AG10803 (cell line): ENCODE measurements at regions not wholly inside any gene's neighbourhood (a gene's known extent, or its start where the extent isn't known, plus 50 kb on each side); places are given as distances from the start of the nearest gene placed in this dataset.

ENCODE experiments used
- DNase-seq: peaks from one replicate; pipeline ENCODE4 v3.0.0; 2010; ENCODE audit warnings: low read depth
- H3K4me3 ChIP-seq: 2 replicates; pipeline ENCODE4 v1.5.1; 2011; ENCODE audit warnings: mild to moderate bottlenecking, low read length, control low read depth
- TF ChIP-seq, protein P1 (sequence below): conservative IDR thresholded peaks from 2 replicates; pipeline ENCODE4 v1.5.1; 2011; ENCODE audit warnings: mild to moderate bottlenecking, low read length, control low read depth, inconsistent platforms

DNA sequence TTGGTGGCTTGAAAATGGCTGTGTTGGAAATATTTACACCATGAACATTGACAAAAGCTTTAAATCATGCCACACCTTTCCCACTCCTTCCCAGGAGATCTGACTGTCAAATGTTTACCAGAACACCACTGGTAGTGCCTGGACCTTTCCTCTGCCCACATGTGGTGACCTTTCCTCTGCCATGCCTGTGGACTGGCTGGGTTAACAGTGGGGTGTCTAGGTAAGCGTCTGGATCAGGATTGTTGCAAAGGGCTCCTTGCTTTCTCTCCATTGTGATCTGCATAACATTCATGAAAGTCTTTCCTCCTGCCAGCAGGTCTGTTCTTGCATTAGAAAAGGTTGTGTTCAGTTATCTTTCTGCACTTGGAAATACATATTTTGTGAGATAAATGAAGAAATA, 572.7 kb downstream of the DHX35 start:
- no peak for DNase-seq
- TF ChIP-seq, protein P1, sequence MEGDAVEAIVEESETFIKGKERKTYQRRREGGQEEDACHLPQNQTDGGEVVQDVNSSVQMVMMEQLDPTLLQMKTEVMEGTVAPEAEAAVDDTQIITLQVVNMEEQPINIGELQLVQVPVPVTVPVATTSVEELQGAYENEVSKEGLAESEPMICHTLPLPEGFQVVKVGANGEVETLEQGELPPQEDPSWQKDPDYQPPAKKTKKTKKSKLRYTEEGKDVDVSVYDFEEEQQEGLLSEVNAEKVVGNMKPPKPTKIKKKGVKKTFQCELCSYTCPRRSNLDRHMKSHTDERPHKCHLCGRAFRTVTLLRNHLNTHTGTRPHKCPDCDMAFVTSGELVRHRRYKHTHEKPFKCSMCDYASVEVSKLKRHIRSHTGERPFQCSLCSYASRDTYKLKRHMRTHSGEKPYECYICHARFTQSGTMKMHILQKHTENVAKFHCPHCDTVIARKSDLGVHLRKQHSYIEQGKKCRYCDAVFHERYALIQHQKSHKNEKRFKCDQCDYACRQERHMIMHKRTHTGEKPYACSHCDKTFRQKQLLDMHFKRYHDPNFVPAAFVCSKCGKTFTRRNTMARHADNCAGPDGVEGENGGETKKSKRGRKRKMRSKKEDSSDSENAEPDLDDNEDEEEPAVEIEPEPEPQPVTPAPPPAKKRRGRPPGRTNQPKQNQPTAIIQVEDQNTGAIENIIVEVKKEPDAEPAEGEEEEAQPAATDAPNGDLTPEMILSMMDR = no peak
- no peak overlapping the region for H3K4me3 ChIP-seq

DNA sequence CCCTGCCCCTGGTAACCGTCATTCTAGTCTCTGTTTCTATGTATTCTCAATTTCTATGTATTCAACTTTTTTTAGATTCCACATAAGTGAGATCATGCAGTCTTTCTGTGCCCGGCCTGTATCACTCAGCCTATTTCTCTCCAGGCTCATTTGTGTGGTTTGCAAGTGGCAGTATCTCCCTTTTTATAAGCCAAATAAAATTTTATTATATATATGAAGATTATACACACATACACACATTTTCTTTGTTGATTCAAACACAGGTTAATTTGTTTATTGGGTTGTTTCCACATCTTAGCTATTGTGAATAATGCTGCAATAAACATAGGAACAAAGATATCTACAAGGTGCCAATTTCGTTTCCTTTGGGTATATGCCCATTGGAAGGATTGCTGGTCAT, 571.7 kb downstream of the DHX35 start:
- no peak for DNase-seq
- no peak overlapping the region for H3K4me3 ChIP-seq
- TF ChIP-seq, protein P1 = no peak

DNA sequence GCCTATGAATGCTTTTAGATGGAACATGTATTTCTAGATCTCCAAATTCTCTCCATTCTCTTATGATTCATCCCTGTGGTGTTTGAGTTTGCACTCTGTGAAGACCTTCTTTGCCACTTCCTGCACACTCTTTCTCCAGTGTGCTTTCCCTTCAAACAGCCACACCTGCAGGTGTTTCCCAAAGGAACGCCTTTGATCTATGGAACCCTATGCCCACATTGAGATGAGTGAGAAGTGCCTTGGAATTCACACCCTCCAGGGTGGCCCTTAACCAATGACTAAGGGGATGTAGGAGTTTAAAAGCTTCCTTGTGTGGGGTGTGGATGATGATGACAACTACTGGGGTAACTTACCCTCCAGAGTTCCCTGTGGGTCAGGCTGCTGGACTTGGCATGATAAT, 570.1 kb downstream of the DHX35 start:
- TF ChIP-seq, protein P1 = no peak
- no peak overlapping the region for H3K4me3 ChIP-seq
- DNase-seq = no peak

DNA sequence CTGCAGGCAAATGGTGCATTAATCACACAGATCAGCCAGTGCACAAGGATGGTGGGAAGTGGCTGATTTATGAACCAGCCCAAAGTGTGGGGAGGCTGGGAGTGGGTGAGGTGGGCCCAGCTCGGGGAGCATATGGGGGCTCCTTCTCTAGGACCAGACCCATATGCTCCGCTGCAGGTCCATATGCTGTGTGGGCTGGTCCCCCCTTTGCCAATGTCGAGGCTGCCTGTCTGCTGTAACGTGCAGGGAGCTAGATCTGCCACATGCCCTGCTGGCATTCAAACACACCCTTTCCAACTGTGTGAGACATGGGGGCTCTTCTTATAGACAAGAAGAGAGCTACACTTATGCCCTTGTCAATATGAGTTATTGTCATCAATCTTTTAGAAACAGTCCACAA, 566.3 kb downstream of the DHX35 start:
- no peak overlapping the region for H3K4me3 ChIP-seq
- TF ChIP-seq, protein P1 = no peak
- no peak for DNase-seq

DNA sequence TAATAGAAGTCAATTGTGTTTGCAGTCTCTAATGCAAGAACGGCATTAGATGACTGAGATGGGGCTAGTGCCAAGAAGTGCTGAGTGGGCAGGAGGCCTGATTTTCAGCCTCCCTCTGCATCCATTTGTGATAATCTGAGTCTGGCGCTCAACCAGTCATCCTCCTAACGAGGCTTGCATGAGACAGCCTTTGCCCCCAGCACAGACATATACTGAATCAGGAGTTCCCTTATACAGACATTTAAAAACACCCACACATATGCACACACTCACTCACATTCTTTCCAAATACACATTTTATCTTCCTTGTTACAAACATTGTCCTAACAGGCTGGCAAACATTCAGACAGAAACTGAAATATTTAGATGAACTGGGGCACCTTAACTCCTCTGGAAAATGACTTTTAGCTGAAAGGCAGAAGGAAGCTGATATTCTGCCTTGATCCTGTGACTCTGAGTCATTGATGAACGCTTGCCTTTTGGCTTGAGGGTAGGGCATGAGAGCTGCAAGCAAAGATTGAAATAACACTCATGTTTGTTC, 562.3 kb downstream of the DHX35 start:
- DNase-seq = no peak
- H3K4me3 ChIP-seq = no peak overlapping the region
- TF ChIP-seq, protein P1 = no peak

DNA sequence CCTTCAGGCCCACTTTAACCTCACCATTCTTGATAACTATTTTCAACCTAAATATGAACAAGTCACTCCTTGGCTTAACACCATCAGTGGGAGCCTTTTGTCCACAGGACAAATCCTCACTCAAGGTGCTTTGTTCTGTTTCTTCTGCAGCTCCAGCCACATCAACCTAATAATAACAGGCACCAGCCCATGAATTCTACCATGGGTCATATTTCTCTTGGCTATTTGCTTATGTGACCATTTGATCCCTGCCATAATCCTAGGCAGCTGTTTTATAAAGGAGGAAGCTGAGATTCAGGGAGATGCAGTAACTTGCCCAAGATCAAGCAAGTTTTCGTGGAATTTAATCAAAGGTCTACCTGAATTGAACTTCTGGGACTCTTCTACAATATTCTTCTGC, 561.3 kb downstream of the DHX35 start:
- no peak for DNase-seq
- TF ChIP-seq, protein P1 = no peak

DNA sequence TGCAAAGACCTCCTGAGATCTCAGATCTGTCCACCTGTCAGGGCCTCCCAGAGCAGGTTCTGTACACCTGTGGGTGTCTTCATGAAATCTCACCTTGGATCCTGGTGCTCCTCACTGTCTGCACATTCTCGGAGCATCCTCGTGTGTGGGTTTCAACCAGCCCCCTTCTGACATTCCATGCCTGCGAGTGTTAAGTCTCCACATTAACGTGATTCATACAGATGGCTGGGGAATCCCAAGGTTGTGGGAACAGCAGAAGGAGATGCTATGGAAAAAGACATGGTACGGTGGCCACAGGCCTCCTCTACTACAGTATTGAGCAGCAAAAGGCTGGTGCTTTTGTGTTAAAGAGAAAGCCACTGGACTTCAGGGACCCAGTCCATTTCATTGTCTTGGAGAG, 556.5 kb downstream of the DHX35 start:
- no peak overlapping the region for H3K4me3 ChIP-seq
- TF ChIP-seq, protein P1 = no peak
- DNase-seq = no peak

More for the DNA sequence above, 561.3 kb downstream of the DHX35 start:
- no peak overlapping the region for H3K4me3 ChIP-seq
